GM23338 (cell line): ENCODE measurements at regions not wholly inside any gene's neighbourhood (a gene's known extent, or its start where the extent isn't known, plus 50 kb on each side); places are given as distances from the start of the nearest gene placed in this dataset.

ENCODE experiments used
- ATAC-seq: fragments of 200-7000 bp; cut with Tn5 transposase; 3 replicates; pipeline ENCODE4 v1.9.1; 2020
- DNase-seq: peaks from one replicate; pipeline ENCODE4 v3.0.0-alpha.2; 2015; ENCODE audit warnings: low spot score
- H2AFZ ChIP-seq: fragments of 200-600 bp; sonication (generic); 2 replicates; pipeline ENCODE4 v1.8.0; 2016; ENCODE audit warnings: antibody characterized with exemption, mild to moderate bottlenecking, moderate library complexity
- H3F3A ChIP-seq: fragments of 200-600 bp; sonication (generic); replicated peaks from 2 replicates; pipeline ENCODE4 v1.8.0; 2017; ENCODE audit warnings: antibody characterized with exemption, mixed run types, low read depth
- H3K27ac ChIP-seq: fragments of 200-600 bp; sonication (generic); 2 replicates; pipeline ENCODE4 v1.6.1; 2016; ENCODE audit warnings: low read depth
- H3K27me3 ChIP-seq: fragments of 200-600 bp; sonication (generic); 2 replicates; pipeline ENCODE4 v1.8.0; 2016; ENCODE audit warnings: mild to moderate bottlenecking, mixed run types, moderate library complexity; ENCODE audit not compliant: insufficient read depth
- H3K36me3 ChIP-seq: fragments of 200-600 bp; sonication (generic); 2 replicates; pipeline ENCODE4 v1.8.0; 2016; ENCODE audit warnings: mild to moderate bottlenecking; ENCODE audit not compliant: insufficient read depth
- H3K4me1 ChIP-seq: fragments of 200-600 bp; sonication (generic); 2 replicates; pipeline ENCODE4 v1.8.0; 2016; ENCODE audit warnings: mild to moderate bottlenecking, moderate library complexity; ENCODE audit not compliant: insufficient read depth
- H3K4me2 ChIP-seq: fragments of 200-600 bp; sonication (generic); 2 replicates; pipeline ENCODE4 v1.7.1; 2017; ENCODE audit warnings: mixed run types
- H3K4me3 ChIP-seq: fragments of 200-600 bp; sonication (generic); 2 replicates; pipeline ENCODE4 v1.6.1; 2016; ENCODE audit warnings: mixed run types
- H3K79me2 ChIP-seq: fragments of 200-600 bp; sonication (generic); replicated peaks from 2 replicates; pipeline ENCODE4 v1.8.0; 2017; ENCODE audit warnings: mild to moderate bottlenecking; ENCODE audit not compliant: insufficient read depth
- H3K9me2 ChIP-seq: fragments of 200-600 bp; sonication (generic); 2 replicates; pipeline ENCODE4 v1.8.0; 2017; ENCODE audit not compliant: insufficient read depth
- H4K20me1 ChIP-seq: fragments of 200-600 bp; sonication (generic); replicated peaks from 2 replicates; pipeline ENCODE4 v1.8.0; 2017; ENCODE audit warnings: mild to moderate bottlenecking; ENCODE audit not compliant: insufficient read depth
- H3K27ac Mint-ChIP-seq: 2 replicates; pipeline ENCODE4 v1.8.0; 2020; ENCODE audit warnings: inconsistent platforms, mild to moderate bottlenecking, moderate library complexity, mixed read lengths
- H3K27me3 Mint-ChIP-seq: 3 replicates; pipeline ENCODE4 v1.8.0; 2022; ENCODE audit warnings: low read depth, mild to moderate bottlenecking, moderate library complexity, mixed read lengths, inconsistent platforms; ENCODE audit not compliant: insufficient read depth, poor library complexity
- H3K36me3 Mint-ChIP-seq: 3 replicates; pipeline ENCODE4 v1.8.0; 2021; ENCODE audit warnings: low read depth, mild to moderate bottlenecking, inconsistent platforms, moderate library complexity, mixed read lengths
- H3K4me1 Mint-ChIP-seq: 3 replicates; pipeline ENCODE4 v1.8.0; 2020; ENCODE audit warnings: mild to moderate bottlenecking, inconsistent platforms, mixed read lengths
- H3K4me3 Mint-ChIP-seq: 3 replicates; pipeline ENCODE4 v1.8.0; 2021; ENCODE audit warnings: moderate library complexity, mild to moderate bottlenecking, inconsistent platforms, mixed read lengths
- H3K9me3 Mint-ChIP-seq: 3 replicates; pipeline ENCODE4 v1.8.0; 2020; ENCODE audit warnings: moderate library complexity, mild to moderate bottlenecking, inconsistent platforms, mixed read lengths
- CTCF ChIP-seq, 2 experiments: fragments of 200-600 bp in 1 of 2; sonication (generic) in 1 of 2; conservative IDR thresholded peaks; 2 replicates each; pipeline versions ENCODE4 v1.5.1 to v1.6.1; 2016 to 2017; ENCODE audit warnings: antibody characterized with exemption in 2 of 2, low read depth in 2 of 2, mild to moderate bottlenecking in 2 of 2, moderate library complexity in 1 of 2
- EZH2 ChIP-seq: fragments of 200-600 bp; sonication (generic); IDR thresholded peaks from one replicate; pipeline ENCODE4 v1.8.0; 2017; ENCODE audit warnings: antibody characterized with exemption, mild to moderate bottlenecking, low read depth; ENCODE audit not compliant: unreplicated experiment
- NANOG ChIP-seq: IDR thresholded peaks from 2 replicates; pipeline ENCODE4 v1.6.1; 2016; ENCODE audit warnings: antibody characterized with exemption, borderline replicate concordance
- REST ChIP-seq: IDR thresholded peaks from one replicate; pipeline ENCODE4 v1.6.1; 2018; ENCODE audit warnings: antibody characterized with exemption; ENCODE audit not compliant: unreplicated experiment
- ZNF114 ChIP-seq: fragments of 250-450 bp; sonication (Bioruptor Pico); IDR thresholded peaks from 2 replicates; pipeline ENCODE4 v1.5.0; 2020; ENCODE audit warnings: mild to moderate bottlenecking, moderate library complexity
- TF ChIP-seq, protein P1 (sequence below): fragments of 250-450 bp; sonication (Bioruptor Pico); IDR thresholded peaks from 2 replicates; pipeline ENCODE4 v1.5.0; 2020; ENCODE audit warnings: mild to moderate bottlenecking, moderate library complexity

GRCh38 chr7:140262242-140262903 lies 85.6 kb upstream of the KDM7A start:
- no peaks in the 10 kb centered on the region for H3F3A ChIP-seq
- no peak overlapping the region for H3K4me3 Mint-ChIP-seq
- no peaks in the 10 kb centered on the region for H3K4me1 Mint-ChIP-seq
- H3K36me3 Mint-ChIP-seq: no peaks in the 10 kb centered on the region
- H3K4me2 ChIP-seq: no peak overlapping the region
- peaks cover 5% of the 10 kb centered on the region for H3K27me3 Mint-ChIP-seq
- H4K20me1 ChIP-seq: no peaks in the 10 kb centered on the region
- no peak overlapping the region for H2AFZ ChIP-seq
- no peaks in the 10 kb centered on the region for H3K27me3 ChIP-seq
- no peak overlapping the region for H3K27ac ChIP-seq
- H3K4me3 ChIP-seq: no peak overlapping the region
- no peaks in the 10 kb centered on the region for H3K36me3 ChIP-seq
- H3K4me1 ChIP-seq: no peaks in the 10 kb centered on the region
- DNase-seq: no peak
- H3K27ac Mint-ChIP-seq: no peak overlapping the region
- peaks cover 6% of the 10 kb centered on the region for H3K9me3 Mint-ChIP-seq
- no peak for ATAC-seq
- TF ChIP-seq, protein P1, sequence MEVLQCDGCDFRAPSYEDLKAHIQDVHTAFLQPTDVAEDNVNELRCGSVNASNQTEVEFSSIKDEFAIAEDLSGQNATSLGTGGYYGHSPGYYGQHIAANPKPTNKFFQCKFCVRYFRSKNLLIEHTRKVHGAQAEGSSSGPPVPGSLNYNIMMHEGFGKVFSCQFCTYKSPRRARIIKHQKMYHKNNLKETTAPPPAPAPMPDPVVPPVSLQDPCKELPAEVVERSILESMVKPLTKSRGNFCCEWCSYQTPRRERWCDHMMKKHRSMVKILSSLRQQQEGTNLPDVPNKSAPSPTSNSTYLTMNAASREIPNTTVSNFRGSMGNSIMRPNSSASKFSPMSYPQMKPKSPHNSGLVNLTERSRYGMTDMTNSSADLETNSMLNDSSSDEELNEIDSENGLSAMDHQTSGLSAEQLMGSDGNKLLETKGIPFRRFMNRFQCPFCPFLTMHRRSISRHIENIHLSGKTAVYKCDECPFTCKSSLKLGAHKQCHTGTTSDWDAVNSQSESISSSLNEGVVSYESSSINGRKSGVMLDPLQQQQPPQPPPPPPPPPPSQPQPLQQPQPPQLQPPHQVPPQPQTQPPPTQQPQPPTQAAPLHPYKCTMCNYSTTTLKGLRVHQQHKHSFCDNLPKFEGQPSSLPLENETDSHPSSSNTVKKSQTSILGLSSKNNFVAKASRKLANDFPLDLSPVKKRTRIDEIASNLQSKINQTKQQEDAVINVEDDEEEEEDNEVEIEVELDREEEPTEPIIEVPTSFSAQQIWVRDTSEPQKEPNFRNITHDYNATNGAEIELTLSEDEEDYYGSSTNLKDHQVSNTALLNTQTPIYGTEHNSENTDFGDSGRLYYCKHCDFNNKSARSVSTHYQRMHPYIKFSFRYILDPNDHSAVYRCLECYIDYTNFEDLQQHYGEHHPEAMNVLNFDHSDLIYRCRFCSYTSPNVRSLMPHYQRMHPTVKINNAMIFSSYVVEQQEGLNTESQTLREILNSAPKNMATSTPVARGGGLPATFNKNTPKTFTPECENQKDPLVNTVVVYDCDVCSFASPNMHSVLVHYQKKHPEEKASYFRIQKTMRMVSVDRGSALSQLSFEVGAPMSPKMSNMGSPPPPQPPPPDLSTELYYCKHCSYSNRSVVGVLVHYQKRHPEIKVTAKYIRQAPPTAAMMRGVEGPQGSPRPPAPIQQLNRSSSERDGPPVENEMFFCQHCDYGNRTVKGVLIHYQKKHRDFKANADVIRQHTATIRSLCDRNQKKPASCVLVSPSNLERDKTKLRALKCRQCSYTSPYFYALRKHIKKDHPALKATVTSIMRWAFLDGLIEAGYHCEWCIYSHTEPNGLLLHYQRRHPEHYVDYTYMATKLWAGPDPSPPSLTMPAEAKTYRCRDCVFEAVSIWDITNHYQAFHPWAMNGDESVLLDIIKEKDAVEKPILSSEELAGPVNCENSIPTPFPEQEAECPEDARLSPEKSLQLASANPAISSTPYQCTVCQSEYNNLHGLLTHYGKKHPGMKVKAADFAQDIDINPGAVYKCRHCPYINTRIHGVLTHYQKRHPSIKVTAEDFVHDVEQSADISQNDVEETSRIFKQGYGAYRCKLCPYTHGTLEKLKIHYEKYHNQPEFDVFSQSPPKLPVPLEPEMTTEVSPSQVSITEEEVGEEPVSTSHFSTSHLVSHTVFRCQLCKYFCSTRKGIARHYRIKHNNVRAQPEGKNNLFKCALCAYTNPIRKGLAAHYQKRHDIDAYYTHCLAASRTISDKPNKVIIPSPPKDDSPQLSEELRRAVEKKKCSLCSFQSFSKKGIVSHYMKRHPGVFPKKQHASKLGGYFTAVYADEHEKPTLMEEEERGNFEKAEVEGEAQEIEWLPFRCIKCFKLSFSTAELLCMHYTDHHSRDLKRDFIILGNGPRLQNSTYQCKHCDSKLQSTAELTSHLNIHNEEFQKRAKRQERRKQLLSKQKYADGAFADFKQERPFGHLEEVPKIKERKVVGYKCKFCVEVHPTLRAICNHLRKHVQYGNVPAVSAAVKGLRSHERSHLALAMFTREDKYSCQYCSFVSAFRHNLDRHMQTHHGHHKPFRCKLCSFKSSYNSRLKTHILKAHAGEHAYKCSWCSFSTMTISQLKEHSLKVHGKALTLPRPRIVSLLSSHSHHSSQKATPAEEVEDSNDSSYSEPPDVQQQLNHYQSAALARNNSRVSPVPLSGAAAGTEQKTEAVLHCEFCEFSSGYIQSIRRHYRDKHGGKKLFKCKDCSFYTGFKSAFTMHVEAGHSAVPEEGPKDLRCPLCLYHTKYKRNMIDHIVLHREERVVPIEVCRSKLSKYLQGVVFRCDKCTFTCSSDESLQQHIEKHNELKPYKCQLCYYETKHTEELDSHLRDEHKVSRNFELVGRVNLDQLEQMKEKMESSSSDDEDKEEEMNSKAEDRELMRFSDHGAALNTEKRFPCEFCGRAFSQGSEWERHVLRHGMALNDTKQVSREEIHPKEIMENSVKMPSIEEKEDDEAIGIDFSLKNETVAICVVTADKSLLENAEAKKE (CRISPR knock-in tag): no peak
- TF ChIP-seq EZH2 (no peak), NANOG (no peak), ZNF114 (CRISPR knock-in tag) (no peak), REST (no peak), CTCF (conservative IDR thresholded peaks at IDR 0.05; ENCODE audit: low read depth in 2 of 2) (no peak)
- 0 out of 2 replicates have a peak, but pooled peaks cover 8% of the 10 kb centered on the region for H3K9me2 ChIP-seq
- no peaks in the 10 kb centered on the region for H3K79me2 ChIP-seq
